GM12865 (cell line): ENCODE measurements at regions not wholly inside any gene's neighbourhood (a gene's known extent, or its start where the extent isn't known, plus 50 kb on each side); places are given as distances from the start of the nearest gene placed in this dataset.
A peak's percentile ranks its signal among the peaks of the same experiment; 100 is the strongest.

Experiments used
- DNase-seq: peaks from one replicate; pipeline ENCODE4 v3.0.0; 2010; ENCODE audit warnings: low read depth
- H3K4me3 ChIP-seq: 2 replicates; pipeline ENCODE4 v1.5.1; 2011; ENCODE audit warnings: mild to moderate bottlenecking, low read depth, low read length, control low read depth
- CTCF ChIP-seq: IDR thresholded peaks from 2 replicates; pipeline ENCODE4 v1.5.1; 2011; ENCODE audit warnings: low read length, control low read depth, low read depth, inconsistent platforms; ENCODE audit not compliant: insufficient read depth; ENCODE audit errors: missing control alignments

GRCh38 chr14:98293576-98293975, 978.4 kb downstream of the BCL11B start:
- no peak for DNase-seq
- no peak for TF ChIP-seq CTCF
- H3K4me3 ChIP-seq: no peak overlapping the region

- no peak overlapping the region for H3K4me3 ChIP-seq
- TF ChIP-seq CTCF: no peak
- no peak for DNase-seq
Measured at GRCh38 chr14:98296895-98297294, 975.1 kb downstream of the BCL11B start.

GRCh38 chr14:98297567-98297966, 974.4 kb downstream of the BCL11B start:
- no peak for TF ChIP-seq CTCF
- H3K4me3 ChIP-seq: no peak overlapping the region
- DNase-seq: peak; percentile 28

- no peak for TF ChIP-seq CTCF
- DNase-seq: no peak
- no peak overlapping the region for H3K4me3 ChIP-seq
Measured at GRCh38 chr14:98298481-98299244, 973.3 kb downstream of the BCL11B start.

- no peak for DNase-seq
- TF ChIP-seq CTCF: no peak
- no peak overlapping the region for H3K4me3 ChIP-seq
Measured at GRCh38 chr14:98301681-98302080, 970.3 kb downstream of the BCL11B start.

- DNase-seq: no peak
- TF ChIP-seq CTCF: no peak
- no peak overlapping the region for H3K4me3 ChIP-seq
Measured at GRCh38 chr14:98304574-98304973, 967.4 kb downstream of the BCL11B start.

- TF ChIP-seq CTCF: no peak
- no peak for DNase-seq
- H3K4me3 ChIP-seq: no peak overlapping the region
Measured at GRCh38 chr14:98309591-98309990, 962.4 kb downstream of the BCL11B start.
